Glomerular visceral epithelial cell (primary cell): ENCODE measurements at regions not wholly inside any gene's neighbourhood (a gene's known extent, or its start where the extent isn't known, plus 50 kb on each side); places are given as distances from the start of the nearest gene placed in this dataset.

ENCODE experiments used
- DNase-seq: peaks from one replicate; pipeline ENCODE4 v3.0.0-alpha.2; 2016; ENCODE audit errors: extremely low spot score

GRCh38 chr1:60448850-60449249 is 375.3 kb upstream of the C1orf87 start:
- no peak for DNase-seq

GRCh38 chr1:60444680-60445079 is 371.1 kb upstream of the C1orf87 start:
- no peak for DNase-seq

DNA sequence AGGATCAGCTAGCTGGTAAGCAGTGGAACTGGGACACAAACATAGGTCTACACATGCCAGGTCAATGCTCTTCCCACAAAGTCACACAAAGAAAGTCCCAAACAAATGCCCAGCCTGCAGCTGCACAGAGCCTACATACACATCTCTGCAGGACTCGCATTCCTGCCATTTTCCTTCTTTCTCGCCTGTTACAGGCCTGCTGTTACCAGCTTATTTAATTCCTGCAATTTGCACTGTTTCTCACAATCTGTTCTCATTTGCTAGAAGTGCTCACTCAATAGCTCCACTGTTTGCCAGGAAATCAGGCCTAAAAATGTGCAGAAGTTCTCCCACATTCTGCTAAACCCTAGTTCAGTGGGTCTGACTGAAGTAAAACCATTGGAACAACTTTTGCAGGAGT is 362.6 kb upstream of the C1orf87 start:
- no peak for DNase-seq

DNA sequence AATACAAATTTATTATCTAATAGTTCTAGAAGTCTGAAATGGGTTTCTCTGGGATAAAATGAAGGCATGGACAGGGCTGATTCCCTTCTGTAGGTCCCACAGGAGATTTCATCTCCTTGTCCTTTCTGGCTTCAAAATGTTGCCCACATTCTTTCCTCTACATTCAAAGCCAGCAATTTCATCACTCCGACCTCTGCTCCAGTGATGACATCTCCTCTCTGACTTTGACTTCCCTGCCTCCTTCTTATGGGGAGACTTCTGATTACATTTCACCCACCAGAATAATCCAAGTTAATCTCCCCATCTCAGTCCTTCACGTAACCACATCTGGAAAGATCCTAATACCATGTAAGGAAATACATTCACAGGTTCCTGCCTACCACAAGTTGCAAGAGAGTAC is 358.0 kb upstream of the C1orf87 start:
- no peak for DNase-seq

- DNase-seq = no peak
Observed at GRCh38 chr1:60430375-60430774, 356.8 kb upstream of the C1orf87 start.

DNA sequence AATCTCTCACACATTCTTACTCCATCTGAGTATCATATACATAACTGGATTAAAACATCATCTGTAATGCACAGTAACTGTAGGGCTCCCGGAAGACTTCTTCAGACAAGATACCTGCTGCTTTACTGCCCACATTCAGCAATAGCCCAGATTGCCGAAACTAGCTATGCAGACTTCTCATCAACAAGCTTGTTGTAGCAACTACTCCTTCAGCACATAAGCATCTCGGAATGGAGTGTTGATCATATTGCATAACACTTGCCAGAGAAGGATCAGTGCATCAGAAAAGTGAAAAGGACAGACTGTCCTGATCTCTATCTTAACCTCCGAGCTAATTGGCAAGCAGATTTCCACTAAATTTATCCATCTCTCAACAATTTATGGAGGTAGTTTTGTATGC is 354.6 kb upstream of the C1orf87 start:
- DNase-seq = no peak

DNA sequence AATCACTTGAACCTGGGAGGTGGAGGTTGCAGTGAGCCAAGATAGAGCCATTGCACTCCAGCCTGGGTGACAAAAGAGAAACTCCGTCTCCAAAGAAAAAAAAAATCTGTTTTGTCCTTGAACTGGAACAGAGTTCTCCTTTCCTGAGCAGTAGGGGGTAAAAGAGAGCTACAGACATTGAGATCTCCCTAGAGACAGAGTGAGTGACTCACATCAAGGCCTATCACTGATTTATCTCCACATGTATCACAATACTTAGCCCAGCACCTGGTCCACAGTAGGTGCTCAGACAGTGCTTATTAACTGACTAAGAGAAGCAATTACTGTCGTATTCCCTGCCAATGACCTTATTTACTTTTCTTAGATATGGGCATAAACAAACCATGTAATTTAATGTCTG is 354.1 kb upstream of the C1orf87 start:
- no peak for DNase-seq

- DNase-seq = no peak
Observed at GRCh38 chr1:60427194-60427593, 353.6 kb upstream of the C1orf87 start.

- no peak for DNase-seq
Observed at GRCh38 chr1:60425528-60425927, 352.0 kb upstream of the C1orf87 start.

DNA sequence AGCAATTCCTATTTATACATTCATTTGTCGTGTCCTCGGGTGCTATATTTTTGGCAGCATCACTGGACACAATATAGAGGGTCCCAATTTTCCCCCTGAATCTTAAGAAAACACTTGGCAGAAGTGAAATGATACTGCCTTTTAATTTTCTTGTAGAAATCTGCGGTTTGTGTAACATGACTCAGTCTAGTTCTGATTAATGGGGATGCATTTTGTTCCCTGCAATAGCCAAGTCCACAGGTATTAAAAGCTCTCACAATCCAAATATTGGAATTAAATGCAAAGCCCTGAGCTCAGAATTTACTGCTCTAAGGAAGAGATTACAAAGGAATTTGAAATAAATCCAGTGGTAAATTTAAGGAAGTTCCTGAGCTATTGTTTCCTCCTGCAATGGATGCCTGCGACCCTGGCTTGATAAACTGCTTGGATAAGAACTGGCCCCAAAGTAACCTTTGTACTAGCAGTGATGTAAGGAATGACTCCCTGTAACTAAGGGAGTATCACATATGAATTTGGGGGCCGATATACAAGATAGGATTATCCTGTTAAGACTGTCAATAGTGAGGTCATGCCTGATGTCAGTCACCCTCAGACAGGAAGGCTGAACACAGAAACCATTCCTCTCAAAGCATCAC is 349.7 kb upstream of the C1orf87 start:
- DNase-seq = no peak

DNA sequence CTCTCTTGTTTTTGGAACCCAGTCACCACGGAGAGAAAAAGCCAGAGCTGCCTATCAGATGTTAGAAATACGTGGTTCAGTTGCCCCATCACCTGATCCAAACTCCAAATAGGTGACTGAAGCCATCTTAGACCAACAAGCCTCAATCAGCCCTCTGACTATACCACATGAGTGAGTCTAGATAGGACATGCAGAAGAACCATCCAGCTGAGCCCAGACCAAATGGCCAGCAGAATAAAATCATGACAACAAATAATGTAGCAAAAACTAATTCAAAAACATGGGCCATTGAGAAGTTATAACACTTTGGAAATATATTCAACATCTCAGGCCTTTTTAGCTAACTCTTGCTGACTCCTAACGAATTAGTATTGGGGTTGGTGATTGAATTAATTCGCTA is 348.4 kb upstream of the C1orf87 start:
- DNase-seq = no peak

- no peak for DNase-seq
Observed at GRCh38 chr1:60419023-60419422, 345.5 kb upstream of the C1orf87 start.

- no peak for DNase-seq
Observed at GRCh38 chr1:60415696-60416095, 342.1 kb upstream of the C1orf87 start.

DNA sequence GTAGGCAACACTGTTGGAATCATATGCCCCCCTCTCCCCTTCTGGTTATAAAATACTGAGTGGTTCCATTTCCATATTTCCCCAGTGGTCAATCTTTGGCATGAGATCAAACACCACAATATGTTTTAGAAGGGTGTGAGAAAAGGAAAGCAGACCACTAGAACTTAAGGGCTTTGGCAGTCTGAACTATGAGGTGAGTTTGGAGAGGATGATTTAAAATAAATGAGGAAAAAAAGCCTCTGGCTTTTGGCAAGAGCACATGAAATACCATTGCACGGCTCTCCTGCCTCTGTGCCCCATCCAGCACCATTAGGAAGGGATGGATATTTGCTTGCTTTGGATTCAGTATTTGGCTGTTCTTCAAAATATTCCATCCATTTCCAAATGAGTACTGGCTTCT is 339.5 kb upstream of the C1orf87 start:
- DNase-seq = no peak

DNA sequence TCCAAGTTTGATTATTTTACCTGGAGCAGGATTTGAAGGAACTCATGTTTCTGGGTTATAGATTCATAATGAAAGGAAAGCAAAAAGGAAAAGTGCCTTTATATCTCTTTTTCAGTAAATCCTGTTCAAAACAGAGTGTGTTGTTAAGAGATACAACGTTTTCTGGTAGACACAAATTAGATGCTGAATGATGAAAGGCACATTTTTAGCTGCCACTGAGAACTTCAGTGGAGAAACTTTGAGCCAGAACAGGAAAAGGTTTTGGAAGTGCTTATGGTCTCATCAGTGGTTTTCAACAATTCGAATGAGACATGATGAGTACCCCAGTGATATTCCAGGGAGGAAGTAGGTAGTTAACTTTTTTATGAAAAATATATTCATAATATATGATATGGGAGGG is 338.0 kb upstream of the C1orf87 start:
- no peak for DNase-seq

- DNase-seq = no peak
Observed at GRCh38 chr1:60402816-60403215, 329.2 kb upstream of the C1orf87 start.

DNA sequence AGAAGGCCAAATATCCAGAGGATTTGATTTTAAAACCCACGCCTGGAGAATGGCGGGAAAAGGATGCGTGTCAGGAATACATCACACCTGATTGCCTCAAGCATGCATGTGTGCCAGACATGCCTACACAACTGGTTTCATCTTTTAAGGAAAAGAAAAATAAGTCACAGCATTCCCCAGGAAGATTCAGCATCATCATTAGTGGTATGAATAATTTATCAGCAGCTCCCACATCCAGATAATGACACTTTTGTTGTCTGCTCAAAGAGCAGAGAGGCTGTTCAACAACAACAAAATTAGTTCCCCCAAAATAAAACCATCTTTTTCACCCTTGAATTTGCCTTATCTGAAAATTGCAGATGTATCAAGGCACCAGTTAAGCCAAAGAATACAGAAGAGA is 328.6 kb upstream of the C1orf87 start:
- no peak for DNase-seq

GRCh38 chr1:60394436-60394835 is 320.9 kb upstream of the C1orf87 start:
- DNase-seq = no peak

- DNase-seq = no peak
Observed at GRCh38 chr1:60390593-60391282, 317.2 kb upstream of the C1orf87 start.

DNA sequence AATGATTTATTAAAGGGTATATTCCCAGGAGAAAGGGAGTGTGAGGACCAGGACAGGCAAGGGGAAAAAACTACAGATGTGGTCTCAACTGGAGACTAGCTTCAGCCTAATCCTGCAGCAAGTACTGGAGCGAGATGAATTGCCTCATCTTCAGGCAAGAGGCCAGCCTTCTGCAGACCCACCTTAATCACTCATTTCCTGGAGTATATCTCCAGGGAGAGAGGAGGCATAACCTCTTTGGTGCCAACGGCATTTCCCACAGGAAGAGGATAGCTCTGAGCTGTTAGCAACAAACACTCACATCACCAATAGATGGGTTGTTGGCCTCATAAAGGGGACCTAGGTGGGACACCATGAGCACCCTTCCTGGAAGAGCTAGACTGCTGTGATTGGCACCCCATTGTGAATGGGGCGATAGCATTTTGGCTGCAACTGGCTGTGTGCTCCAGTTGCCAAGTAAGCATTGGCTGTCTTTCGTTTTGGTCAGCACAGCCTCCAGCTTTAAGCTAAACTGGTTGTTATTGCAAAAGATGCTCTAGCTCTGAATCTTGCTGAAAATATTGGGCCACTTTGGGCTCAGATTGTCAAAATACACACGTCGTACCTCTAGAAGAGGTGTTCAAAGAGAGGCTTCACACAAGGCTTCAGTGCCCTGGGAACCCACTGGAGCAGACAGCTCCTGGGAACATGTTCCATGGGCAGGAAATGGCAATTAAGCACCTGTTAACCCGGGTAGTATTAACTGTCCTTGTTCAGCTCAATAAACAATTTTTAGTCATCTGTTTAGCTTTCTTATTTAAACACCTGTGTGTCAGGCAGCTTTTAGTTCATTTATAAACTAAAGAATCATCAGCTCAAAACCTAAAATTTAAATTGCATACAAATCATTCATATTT is 314.8 kb upstream of the C1orf87 start:
- DNase-seq = no peak

DNA sequence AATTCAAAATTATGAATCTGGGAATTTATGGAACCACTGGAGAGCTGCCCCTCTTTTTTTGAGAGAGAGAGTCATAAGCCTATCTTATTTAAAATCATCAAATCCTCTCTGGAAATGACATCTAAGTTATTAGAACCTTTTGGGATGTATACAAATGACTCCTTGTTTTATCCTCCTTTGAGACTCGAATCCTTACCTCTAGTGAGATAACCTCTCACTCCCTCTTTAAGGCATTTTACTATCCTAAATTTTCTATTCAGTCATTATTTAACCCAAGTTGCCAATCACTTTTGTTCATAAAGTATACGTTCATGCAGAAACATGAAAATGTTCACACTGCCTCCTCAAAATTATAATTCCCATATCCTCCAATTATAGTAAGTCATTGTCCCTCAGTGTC is 313.6 kb upstream of the C1orf87 start:
- DNase-seq = no peak

GRCh38 chr1:60386249-60386648 is 312.7 kb upstream of the C1orf87 start:
- no peak for DNase-seq

DNA sequence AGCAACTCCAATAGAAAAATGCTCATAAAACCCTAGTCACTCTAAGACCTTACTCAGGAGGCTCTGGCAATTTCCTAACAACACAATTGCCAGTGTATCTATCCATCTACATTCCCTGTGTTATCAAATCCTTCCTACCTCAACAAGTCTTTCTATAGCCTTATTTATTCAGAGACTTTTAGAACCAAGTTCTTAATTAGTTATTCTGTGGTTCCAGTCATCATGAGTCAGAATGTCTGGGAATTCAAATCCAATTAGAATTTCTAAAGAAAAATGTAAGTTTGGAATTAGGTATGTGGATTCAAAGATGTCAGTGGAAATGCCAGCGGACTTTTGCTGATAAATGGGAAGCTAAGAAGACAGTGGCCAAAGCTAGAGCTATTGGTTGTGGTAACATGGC is 302.6 kb upstream of the C1orf87 start:
- DNase-seq = no peak
